ENCODE measurements at regions not wholly inside any gene's neighbourhood (a gene's known extent, or its start where the extent isn't known, plus 50 kb on each side); places are given as distances from the start of the nearest gene placed in this dataset.
"Not testable (repeated sequence)": the region's sequence is repeated elsewhere in the genome, so short reads cannot be mapped to it uniquely, and the experiment has no call there.

- no peak for DNase-seq (ENCODE audit: low spot score)
Observed at GRCh38 chr5:67639976-67640375, 443.4 kb upstream of the CD180 start.

GRCh38 chr5:67639313-67639712 is 442.7 kb upstream of the CD180 start:
- DNase-seq (ENCODE audit: low spot score): no peak

- DNase-seq (ENCODE audit: low spot score): no peak
Observed at GRCh38 chr5:67636850-67637524, 440.4 kb upstream of the CD180 start.

- DNase-seq (ENCODE audit: low spot score): peak; percentile 35
Observed at GRCh38 chr5:67636091-67636490, 439.5 kb upstream of the CD180 start.

GRCh38 chr5:67627079-67627478 is 430.5 kb upstream of the CD180 start:
- not testable (repeated sequence) for DNase-seq (ENCODE audit: low spot score)

- DNase-seq (ENCODE audit: low spot score): no peak
Observed at GRCh38 chr5:67623078-67623477, 426.5 kb upstream of the CD180 start.

GRCh38 chr5:67620424-67621397 is 424.1 kb upstream of the CD180 start:
- no peak for DNase-seq (ENCODE audit: low spot score)

GRCh38 chr5:67619636-67620035 is 423.0 kb upstream of the CD180 start:
- no peak for DNase-seq (ENCODE audit: low spot score)

GRCh38 chr5:67619235-67619634 is 422.6 kb upstream of the CD180 start:
- DNase-seq (ENCODE audit: low spot score): no peak

- DNase-seq (ENCODE audit: low spot score): no peak
Observed at GRCh38 chr5:67617051-67617450, 420.5 kb upstream of the CD180 start.

GRCh38 chr5:67612961-67613360 is 416.4 kb upstream of the CD180 start:
- no peak for DNase-seq (ENCODE audit: low spot score)

GRCh38 chr5:67610186-67610912 is 413.8 kb upstream of the CD180 start:
- no peak for DNase-seq (ENCODE audit: low spot score)

GRCh38 chr5:67607958-67608357 is 411.4 kb upstream of the CD180 start:
- DNase-seq (ENCODE audit: low spot score): no peak

- DNase-seq (ENCODE audit: low spot score): no peak
Observed at GRCh38 chr5:67606586-67606947, 410.0 kb upstream of the CD180 start.

- no peak for DNase-seq (ENCODE audit: low spot score)
Observed at GRCh38 chr5:67605730-67606585, 409.4 kb upstream of the CD180 start.

- DNase-seq (ENCODE audit: low spot score): no peak
Observed at GRCh38 chr5:67591491-67591890, 394.9 kb upstream of the CD180 start.

GRCh38 chr5:67588389-67588788 is 391.8 kb upstream of the CD180 start:
- DNase-seq (ENCODE audit: low spot score): no peak

- no peak for DNase-seq (ENCODE audit: low spot score)
Observed at GRCh38 chr5:67581203-67581602, 384.6 kb upstream of the CD180 start.

GRCh38 chr5:67578011-67578410 is 381.4 kb upstream of the CD180 start:
- no peak for DNase-seq (ENCODE audit: low spot score)

- no peak for DNase-seq (ENCODE audit: low spot score)
Observed at GRCh38 chr5:67577424-67577823, 380.8 kb upstream of the CD180 start.

GRCh38 chr5:67576112-67576511 is 379.5 kb upstream of the CD180 start:
- DNase-seq (ENCODE audit: low spot score): no peak
